ENCODE measurements at regions not wholly inside any gene's neighbourhood (a gene's known extent, or its start where the extent isn't known, plus 50 kb on each side); places are given as distances from the start of the nearest gene placed in this dataset.

DNA sequence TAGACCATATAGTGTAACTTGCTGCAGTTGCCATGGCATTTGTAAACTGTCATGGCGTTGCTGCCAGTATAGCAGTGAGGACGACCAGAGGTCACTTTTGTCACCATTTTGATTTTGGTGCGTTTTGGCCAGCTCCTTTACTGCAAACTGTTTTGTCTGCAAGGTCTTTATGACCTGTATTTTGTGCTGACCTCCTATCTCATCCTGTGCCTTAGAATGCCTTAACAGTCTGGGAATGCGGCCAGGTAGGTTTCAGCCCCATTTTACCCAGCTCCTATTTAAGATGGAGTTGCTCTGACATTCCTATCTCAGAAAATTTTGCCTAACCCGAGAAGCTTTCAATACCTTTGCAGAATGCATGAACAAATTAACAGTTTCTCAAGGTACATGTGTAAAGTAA lies 914.4 kb upstream of the ACO1 start:
- Histone ChIP-seq H3K36me3 (no peaks in the 10 kb centered on the region), H3K4me1 (no peaks in the 10 kb centered on the region), H3K4me3 (no peak overlapping the region), H3K27ac (replicated peaks in 1 of 4) (no peak overlapping the region), H3K9me3 (peaks cover 0 to 4% (median 0%) of the 10 kb centered on the region in 4 donors), H3K27me3 (no peaks in the 10 kb centered on the region)
- TF ChIP-seq POLR2AphosphoS5 (IDR thresholded peaks at IDR 0.05): no peak
- no peak for TF ChIP-seq POLR2A (IDR thresholded peaks at IDR 0.05; ENCODE audit: low read depth)
- TF ChIP-seq CTCF (IDR thresholded peaks at IDR 0.05): no peak
- TF ChIP-seq EP300 (IDR thresholded peaks at IDR 0.05): no peak
- intact Hi-C loops (cut with DNase I): no loop called here
- DNase-seq (ENCODE audit: extremely low spot score): no peak
- WGBS: 79% methylated on average over 5 of the region's 5 CpGs

DNA sequence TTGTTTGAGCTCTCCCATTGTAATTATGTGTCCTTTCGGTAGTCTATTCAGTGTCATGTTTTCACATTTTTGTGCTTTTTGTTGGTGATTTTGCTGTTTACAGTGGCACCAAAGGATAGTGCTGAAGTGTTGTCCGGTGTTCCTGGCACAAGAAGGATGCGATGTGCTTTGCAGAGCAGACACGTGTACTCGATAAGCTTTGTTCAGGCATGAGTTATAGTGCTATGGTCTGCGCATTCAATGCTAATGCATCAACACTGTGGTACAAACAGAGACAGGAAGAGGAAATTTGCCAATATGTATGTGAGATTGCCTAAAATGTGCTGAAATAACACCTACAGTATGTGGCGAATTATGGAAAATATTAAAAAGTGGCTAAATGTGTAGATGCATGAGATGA lies 913.4 kb upstream of the ACO1 start:
- intact Hi-C loops (cut with DNase I): no loop called here
- Histone ChIP-seq H3K27me3 (no peaks in the 10 kb centered on the region), H3K36me3 (no peaks in the 10 kb centered on the region), H3K9me3 (no peaks in the 10 kb centered on the region), H3K4me1 (no peaks in the 10 kb centered on the region), H3K27ac (replicated peaks in 1 of 4) (no peak overlapping the region), H3K4me3 (no peak overlapping the region)
- WGBS: 93% methylated on average over 7 of the region's 7 CpGs
- no peak for TF ChIP-seq POLR2A (IDR thresholded peaks at IDR 0.05; ENCODE audit: low read depth)
- TF ChIP-seq CTCF (IDR thresholded peaks at IDR 0.05): no peak
- no peak for TF ChIP-seq POLR2AphosphoS5 (IDR thresholded peaks at IDR 0.05)
- no peak for TF ChIP-seq EP300 (IDR thresholded peaks at IDR 0.05)
- no peak for DNase-seq (ENCODE audit: extremely low spot score)

- no peak overlapping the region for H3K4me3 ChIP-seq
- H3K9me3 ChIP-seq: no peaks in the 10 kb centered on the region
- H3K4me1 ChIP-seq: no peaks in the 10 kb centered on the region
- no peaks in the 10 kb centered on the region for H3K36me3 ChIP-seq
- H3K27ac ChIP-seq (replicated peaks in 1 of 4): no peak overlapping the region
- no peak for TF ChIP-seq EP300 (IDR thresholded peaks at IDR 0.05)
- no peak for TF ChIP-seq CTCF (IDR thresholded peaks at IDR 0.05)
- TF ChIP-seq POLR2AphosphoS5 (IDR thresholded peaks at IDR 0.05): no peak
- no peak for TF ChIP-seq POLR2A (IDR thresholded peaks at IDR 0.05; ENCODE audit: low read depth)
- no peak for DNase-seq (ENCODE audit: extremely low spot score)
- intact Hi-C loops (cut with DNase I): no loop called here
- no peaks in the 10 kb centered on the region for H3K27me3 ChIP-seq
Observed at GRCh38 chr9:31486630-31487029, 897.8 kb upstream of the ACO1 start.

- Histone ChIP-seq H3K27ac (replicated peaks in 1 of 4) (no peak overlapping the region), H3K9me3 (no peaks in the 10 kb centered on the region), H3K4me3 (no peak overlapping the region), H3K36me3 (no peaks in the 10 kb centered on the region), H3K4me1 (no peaks in the 10 kb centered on the region), H3K27me3 (no peaks in the 10 kb centered on the region)
- TF ChIP-seq POLR2AphosphoS5 (IDR thresholded peaks at IDR 0.05): no peak
- TF ChIP-seq POLR2A (IDR thresholded peaks at IDR 0.05; ENCODE audit: low read depth): no peak
- TF ChIP-seq CTCF (IDR thresholded peaks at IDR 0.05): no peak
- TF ChIP-seq EP300 (IDR thresholded peaks at IDR 0.05): no peak
- no peak for DNase-seq (ENCODE audit: extremely low spot score)
- 82% methylated on average over 4 of the region's 4 CpGs for WGBS
- intact Hi-C loops (cut with DNase I): no loop called here
Observed at GRCh38 chr9:31490551-31491106, 893.8 kb upstream of the ACO1 start.

DNA sequence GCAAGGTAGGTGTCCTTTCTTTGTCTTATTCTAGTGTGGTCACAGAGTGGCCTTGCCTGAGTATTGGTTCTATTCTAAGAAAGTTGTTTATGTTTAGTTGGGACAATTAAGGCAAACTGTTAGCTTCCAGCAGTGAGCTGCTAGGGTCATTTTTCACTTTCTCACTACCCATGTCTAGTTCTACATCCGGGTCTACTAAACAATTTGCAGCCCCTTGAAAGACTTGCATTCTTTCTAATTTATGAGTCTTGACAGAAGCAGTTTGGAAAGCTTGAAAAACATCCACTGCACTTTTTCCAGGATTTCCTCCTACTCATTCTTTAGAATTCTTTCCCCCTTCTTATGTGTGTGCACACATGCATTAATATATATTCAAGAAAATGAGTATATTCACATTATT lies 892.2 kb upstream of the ACO1 start:
- H3K4me3 ChIP-seq: no peak overlapping the region
- TF ChIP-seq POLR2A (IDR thresholded peaks at IDR 0.05; ENCODE audit: low read depth) (no peak), CTCF (IDR thresholded peaks at IDR 0.05) (no peak), POLR2AphosphoS5 (IDR thresholded peaks at IDR 0.05) (no peak), EP300 (IDR thresholded peaks at IDR 0.05) (no peak)
- DNase-seq (ENCODE audit: extremely low spot score): no peak
- H3K27me3 ChIP-seq: no peaks in the 10 kb centered on the region
- WGBS: 20% methylated on average over 1 of the region's 1 CpG
- intact Hi-C loops (cut with DNase I): no loop called here
- H3K27ac ChIP-seq (replicated peaks in 1 of 4): no peak overlapping the region
- no peaks in the 10 kb centered on the region for H3K9me3 ChIP-seq
- H3K4me1 ChIP-seq: no peaks in the 10 kb centered on the region
- H3K36me3 ChIP-seq: no peaks in the 10 kb centered on the region

Data from esophagus muscularis mucosa (tissue), 4 donors.